ENCODE measurements at regions not wholly inside any gene's neighbourhood (a gene's known extent, or its start where the extent isn't known, plus 50 kb on each side); places are given as distances from the start of the nearest gene placed in this dataset.

GRCh38 chr7:79692015-79692414 is 238.5 kb upstream of the MAGI2 start:
- H3K9me3 ChIP-seq (ENCODE audit: control extremely low read depth in 1 of 3, control insufficient read depth in 2 of 3, insufficient read depth in 1 of 3, low read length in 2 of 3), result no peaks in the 10 kb centered on the region
- no peaks in the 10 kb centered on the region for H3K27me3 ChIP-seq (replicated peaks in 1 of 4; ENCODE audit: control extremely low read depth in 1 of 4, control insufficient read depth in 3 of 4, insufficient read depth in 4 of 4, low read length in 3 of 4)
- no peaks in the 10 kb centered on the region for H3K27me3 Mint-ChIP-seq
- ATAC-seq (ENCODE audit: low read depth) (no peak), DNase-seq (no peak)
- H3K9me3 Mint-ChIP-seq (ENCODE audit: insufficient read depth), result no peaks in the 10 kb centered on the region
- H3K27ac Mint-ChIP-seq, result no peak overlapping the region
- intact Hi-C loops (cut with micrococcal nuclease), result no loop called here
- no peak overlapping the region for H3K9ac ChIP-seq (ENCODE audit: low read length)
- H4K20me1 ChIP-seq (ENCODE audit: control insufficient read depth, insufficient read depth, low read length, poor library complexity, severe bottlenecking), result no peaks in the 10 kb centered on the region
- H3K4me1 Mint-ChIP-seq, result no peaks in the 10 kb centered on the region
- H3K4me3 Mint-ChIP-seq, result no peak overlapping the region
- no peak overlapping the region for H3K27ac ChIP-seq (ENCODE audit: low read length in 2 of 2)
- H3K4me3 ChIP-seq (ENCODE audit: control extremely low read depth in 1 of 5, extremely low read depth in 1 of 5, insufficient read depth in 1 of 5, low read depth in 2 of 5, low read length in 4 of 5), result no peak overlapping the region
- no peaks in the 10 kb centered on the region for H3K36me3 ChIP-seq (replicated peaks in 1 of 2; ENCODE audit: control extremely low read depth in 1 of 2, control insufficient read depth in 1 of 2, extremely low read depth in 1 of 2, insufficient read depth in 2 of 2, low read length in 1 of 2)
- 82% methylated on average over 3 of the region's 3 CpGs for WGBS (ENCODE audit: insufficient coverage)
- TF ChIP-seq CTCF (IDR thresholded peaks at IDR 0.05), result no peak
- no peak for TF ChIP-seq EZH2 (IDR thresholded peaks at IDR 0.05; ENCODE audit: borderline replicate concordance, insufficient read depth, low read depth, low read length, poor library complexity, severe bottlenecking)
- no peak overlapping the region for H2AFZ ChIP-seq (ENCODE audit: insufficient read depth, low read depth, low read length, poor library complexity, severe bottlenecking)
- ChIA-PET POLR2A (no interaction called here), CTCF (no interaction called here)
- H3K79me2 ChIP-seq (ENCODE audit: control insufficient read depth, insufficient read depth, low read length), result no peaks in the 10 kb centered on the region
- H3K4me1 ChIP-seq (ENCODE audit: control insufficient read depth in 2 of 2, insufficient read depth in 2 of 2, low read length in 2 of 2), result no peaks in the 10 kb centered on the region
- H3K4me2 ChIP-seq (replicated peaks; ENCODE audit: low read depth, low read length, poor library complexity, severe bottlenecking), result no peak overlapping the region

GRCh38 chr7:79691074-79691473 is 237.6 kb upstream of the MAGI2 start:
- H3K4me3 ChIP-seq (ENCODE audit: control extremely low read depth in 1 of 5, extremely low read depth in 1 of 5, insufficient read depth in 1 of 5, low read depth in 2 of 5, low read length in 4 of 5), result no peak overlapping the region
- POLR2A ChIA-PET, result no interaction called here
- Mint-ChIP-seq H3K27me3 (no peaks in the 10 kb centered on the region), H3K4me3 (no peak overlapping the region), H3K9me3 (ENCODE audit: insufficient read depth) (no peaks in the 10 kb centered on the region), H3K4me1 (no peaks in the 10 kb centered on the region), H3K27ac (no peak overlapping the region)
- intact Hi-C loops (cut with micrococcal nuclease), result no loop called here
- no peaks in the 10 kb centered on the region for H3K9me3 ChIP-seq (ENCODE audit: control extremely low read depth in 1 of 3, control insufficient read depth in 2 of 3, insufficient read depth in 1 of 3, low read length in 2 of 3)
- WGBS (ENCODE audit: insufficient coverage), result no CpG with 5 or more reads among the region's 2 CpGs
- no peaks in the 10 kb centered on the region for H3K36me3 ChIP-seq (replicated peaks in 1 of 2; ENCODE audit: control extremely low read depth in 1 of 2, control insufficient read depth in 1 of 2, extremely low read depth in 1 of 2, insufficient read depth in 2 of 2, low read length in 1 of 2)
- H3K4me1 ChIP-seq (ENCODE audit: control insufficient read depth in 2 of 2, insufficient read depth in 2 of 2, low read length in 2 of 2), result no peaks in the 10 kb centered on the region
- CTCF ChIA-PET, result no interaction called here
- DNase-seq (no peak), ATAC-seq (ENCODE audit: low read depth) (no peak)
- H3K9ac ChIP-seq (ENCODE audit: low read length), result no peak overlapping the region
- no peaks in the 10 kb centered on the region for H3K79me2 ChIP-seq (ENCODE audit: control insufficient read depth, insufficient read depth, low read length)
- H4K20me1 ChIP-seq (ENCODE audit: control insufficient read depth, insufficient read depth, low read length, poor library complexity, severe bottlenecking), result no peaks in the 10 kb centered on the region
- TF ChIP-seq EZH2 (IDR thresholded peaks at IDR 0.05; ENCODE audit: borderline replicate concordance, insufficient read depth, low read depth, low read length, poor library complexity, severe bottlenecking) (no peak), CTCF (IDR thresholded peaks at IDR 0.05) (no peak)
- H2AFZ ChIP-seq (ENCODE audit: insufficient read depth, low read depth, low read length, poor library complexity, severe bottlenecking), result no peak overlapping the region
- H3K27ac ChIP-seq (ENCODE audit: low read length in 2 of 2), result no peak overlapping the region
- no peaks in the 10 kb centered on the region for H3K27me3 ChIP-seq (replicated peaks in 1 of 4; ENCODE audit: control extremely low read depth in 1 of 4, control insufficient read depth in 3 of 4, insufficient read depth in 4 of 4, low read length in 3 of 4)
- H3K4me2 ChIP-seq (replicated peaks; ENCODE audit: low read depth, low read length, poor library complexity, severe bottlenecking), result no peak overlapping the region

All from B cell (primary cell).